GM18507 (cell line): ENCODE measurements at regions not wholly inside any gene's neighbourhood (a gene's known extent, or its start where the extent isn't known, plus 50 kb on each side); places are given as distances from the start of the nearest gene placed in this dataset.

ENCODE experiments used
- DNase-seq: peaks from one replicate; pipeline ENCODE4 v3.0.0; 2011; ENCODE audit warnings: low read depth; ENCODE audit not compliant: insufficient read length; ENCODE audit errors: extremely low spot score
- FAIRE-seq: peaks from 2 replicates; lab custom pipeline; 2011; peaks lifted over from hg19 to GRCh38; lab: Jason Lieb, UNC

DNA sequence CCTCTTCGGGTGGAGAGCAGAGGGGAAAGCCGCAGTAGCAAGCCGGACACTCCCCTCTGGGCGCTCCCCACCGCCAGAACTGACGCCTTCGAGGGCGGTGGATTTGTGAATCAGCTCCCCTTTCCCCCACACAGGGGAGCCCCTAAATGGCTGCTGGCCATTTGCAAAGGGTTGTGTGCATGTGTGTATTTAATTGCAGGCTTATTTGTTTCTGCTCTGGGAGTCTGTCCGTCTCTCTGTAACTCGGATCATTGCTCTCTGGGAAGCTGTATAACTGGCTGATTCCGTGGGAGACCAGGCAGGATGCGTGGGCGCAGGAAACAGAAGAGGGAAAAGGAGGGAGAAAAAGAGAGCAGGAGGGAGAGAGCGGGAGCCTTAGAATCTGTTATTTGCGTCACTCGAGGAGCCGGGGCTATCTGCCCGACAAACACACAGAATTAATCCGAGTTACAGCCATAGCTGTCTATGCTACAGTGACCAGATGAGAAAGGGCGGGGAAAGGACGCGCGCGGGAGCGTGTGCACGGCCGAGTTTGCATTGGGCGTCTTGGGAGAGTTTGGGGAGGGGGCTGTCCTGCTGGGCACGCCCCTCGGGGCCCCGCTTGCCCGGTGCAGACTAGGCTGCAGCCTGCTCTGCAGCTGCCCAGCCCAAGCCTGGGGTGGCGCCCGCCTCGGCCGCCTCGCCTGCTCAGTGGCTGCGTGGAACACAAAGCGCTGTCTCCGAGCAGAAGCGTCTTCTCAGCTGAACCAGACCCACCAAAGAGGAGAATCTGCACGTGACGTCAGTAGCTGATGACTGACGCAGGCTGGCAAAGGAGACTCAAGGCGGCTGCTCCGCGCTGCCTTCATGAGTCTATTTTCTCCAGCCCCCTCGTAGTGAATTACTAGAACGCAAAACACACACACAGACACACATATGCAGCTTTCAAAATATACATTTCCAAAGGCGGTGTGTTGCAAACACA, 105.3 kb upstream of the HSD17B12 start:
- no peak for FAIRE-seq
- DNase-seq, result no peak

DNA sequence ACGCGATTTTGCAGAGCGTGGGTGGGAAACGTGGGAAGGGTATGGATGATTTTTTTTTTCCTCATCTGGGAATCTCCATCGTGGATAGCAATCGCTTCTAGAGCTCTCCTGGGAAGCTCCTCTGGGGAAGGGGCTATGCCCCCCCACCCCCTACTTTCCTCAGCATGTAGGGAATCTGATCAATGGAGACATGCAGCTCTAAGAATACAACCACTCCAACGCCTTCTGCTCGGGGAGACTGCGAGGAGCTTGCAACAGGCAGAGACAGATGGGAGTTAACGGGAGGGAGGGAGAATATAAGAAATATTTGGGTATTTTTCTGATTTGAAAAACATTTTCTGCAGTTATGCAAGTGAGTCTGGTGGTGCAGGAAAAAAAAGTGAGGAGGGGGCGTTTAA, 104.6 kb upstream of the HSD17B12 start:
- DNase-seq, result no peak
- no peak for FAIRE-seq

- no peak for FAIRE-seq
- no peak for DNase-seq
These were observed 104.2 kb upstream of the HSD17B12 start for GRCh38 chr11:43576320-43576802.

DNA sequence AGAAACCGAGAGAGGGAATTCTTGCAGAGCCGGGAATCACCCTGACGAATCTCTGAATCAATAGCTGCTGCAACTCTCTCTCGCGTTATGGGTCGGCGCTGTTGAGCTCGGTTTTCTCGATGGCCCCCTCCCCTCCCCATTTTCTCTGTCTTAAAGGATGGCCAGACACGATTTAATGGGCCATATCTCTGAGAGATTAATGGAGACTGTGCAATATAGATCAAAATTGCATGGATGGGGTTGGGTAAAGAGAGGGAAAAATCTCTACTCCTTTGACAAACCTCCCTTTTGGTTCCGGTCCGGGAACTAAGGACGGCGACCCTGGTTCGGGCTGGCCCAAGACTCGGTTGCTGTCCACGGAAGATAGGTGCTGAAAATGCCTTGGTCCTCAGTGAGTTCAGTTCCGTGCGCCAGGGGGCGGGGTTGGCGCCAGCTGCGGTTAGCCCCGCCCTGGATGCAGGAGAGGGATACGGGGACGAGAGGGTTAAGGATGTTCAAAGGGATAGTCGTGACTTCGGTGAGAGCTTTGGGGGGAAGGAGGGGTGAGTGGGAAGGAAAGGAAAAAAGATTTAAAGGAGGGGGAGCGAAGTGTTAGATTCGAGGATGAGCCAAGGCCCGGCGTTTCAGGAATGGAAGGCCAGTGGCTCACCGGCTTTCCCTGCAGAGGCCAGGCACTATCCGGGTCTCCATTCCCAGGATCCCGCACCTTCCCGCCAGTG, 103.6 kb upstream of the HSD17B12 start:
- DNase-seq (no peak), FAIRE-seq (no peak)

GRCh38 chr11:43577566-43578264, 102.8 kb upstream of the HSD17B12 start:
- DNase-seq (no peak), FAIRE-seq (no peak)

GRCh38 chr11:43578346-43579170, 102.0 kb upstream of the HSD17B12 start:
- no peak for DNase-seq
- no peak for FAIRE-seq

DNA sequence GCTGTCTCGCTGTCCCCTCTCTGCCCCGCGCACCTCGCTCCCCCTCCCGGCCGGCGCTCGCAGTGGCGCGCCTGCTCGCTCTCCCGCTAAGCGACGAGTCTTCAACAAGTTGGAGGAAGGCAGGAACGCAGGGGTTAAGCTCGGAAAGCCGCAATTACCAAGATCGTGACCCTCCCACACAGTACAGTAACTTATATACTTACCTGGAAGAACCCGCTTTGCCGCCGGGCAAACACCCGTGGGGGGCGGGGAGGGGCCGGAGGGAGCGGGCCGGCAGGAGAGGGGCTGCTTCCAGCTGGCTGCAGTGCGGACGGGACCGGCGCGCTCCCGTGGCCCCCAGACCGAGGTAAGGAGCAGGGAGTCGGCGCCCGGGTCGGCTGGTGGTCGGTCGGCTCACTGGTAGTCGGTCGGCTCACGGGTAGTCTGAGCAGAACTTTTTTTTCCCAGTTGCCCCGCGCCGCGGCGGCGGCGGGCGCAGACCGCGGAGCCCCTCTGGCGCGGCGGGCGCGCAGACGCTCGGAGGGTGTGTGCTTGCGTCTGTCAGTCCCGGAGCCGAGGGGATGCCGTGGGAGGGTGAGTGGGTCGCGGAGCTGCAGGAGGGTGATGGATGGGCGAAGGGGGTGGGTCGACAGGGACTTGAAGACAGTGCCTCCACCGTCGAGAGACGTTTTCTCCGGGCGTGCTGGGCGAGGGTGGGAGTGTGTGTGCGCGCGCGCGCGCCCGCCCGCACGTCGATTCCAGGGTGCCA, 101.2 kb upstream of the HSD17B12 start:
- FAIRE-seq, result no peak

DNA sequence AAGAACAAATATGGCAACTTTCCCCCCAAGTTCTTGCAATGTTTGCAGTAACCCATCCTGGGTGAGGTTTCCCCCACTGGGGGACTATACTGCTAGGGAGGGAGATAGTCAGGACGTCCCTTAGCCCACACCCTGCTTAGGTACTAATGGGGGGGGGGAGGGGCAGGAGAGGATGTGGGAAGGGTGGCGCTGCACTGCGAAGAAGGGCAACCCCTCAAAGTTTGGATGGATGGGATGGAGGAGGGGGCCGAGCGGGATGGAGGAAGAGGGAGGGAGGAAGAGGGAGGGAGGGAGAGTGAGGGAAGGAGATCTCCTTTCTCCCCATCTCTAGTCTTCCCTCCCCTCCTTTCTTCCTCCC, 100.6 kb upstream of the HSD17B12 start:
- DNase-seq (no peak), FAIRE-seq (no peak)

More for the DNA sequence above, 101.2 kb upstream of the HSD17B12 start:
- DNase-seq, result no peak

- FAIRE-seq (no peak), DNase-seq (no peak)
These were observed 99.7 kb upstream of the HSD17B12 start for GRCh38 chr11:43580735-43581369.

- no peak for DNase-seq
- no peak for FAIRE-seq
These were observed 99.0 kb upstream of the HSD17B12 start for GRCh38 chr11:43581370-43582023.

GRCh38 chr11:43582024-43582862, 98.3 kb upstream of the HSD17B12 start:
- FAIRE-seq (no peak), DNase-seq (no peak)

DNA sequence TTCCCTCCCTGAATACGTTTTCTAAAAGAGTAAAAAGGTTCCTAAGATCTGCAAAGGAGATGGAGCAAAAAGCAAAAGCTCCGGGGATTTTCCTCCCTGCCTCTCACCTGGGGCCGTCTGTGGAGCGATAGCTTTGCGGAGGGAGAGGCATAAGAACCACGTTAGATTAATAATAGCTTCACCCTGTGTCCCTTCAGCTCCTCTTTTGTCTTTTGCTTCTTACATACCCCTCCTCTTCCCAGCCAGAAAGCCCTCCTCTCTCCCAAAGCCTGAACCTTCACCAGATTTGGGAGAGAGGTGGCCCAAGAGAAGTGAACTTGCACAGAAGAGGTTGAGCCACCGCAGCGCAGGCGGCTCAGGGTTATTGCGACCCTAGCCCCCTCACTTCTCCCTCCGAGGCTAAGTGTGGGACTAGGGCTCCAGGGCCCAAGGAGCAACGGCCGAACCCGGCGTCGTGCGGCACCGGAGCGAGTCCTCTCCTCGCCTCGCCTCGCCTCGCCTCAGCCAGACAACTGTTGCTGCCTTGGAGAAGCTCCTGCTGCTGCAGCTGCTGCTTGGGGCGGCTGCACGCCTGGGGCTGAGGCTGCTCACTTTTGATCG, 97.6 kb upstream of the HSD17B12 start:
- FAIRE-seq (no peak), DNase-seq (no peak)

GRCh38 chr11:43583548-43583947, 97.0 kb upstream of the HSD17B12 start:
- DNase-seq (no peak), FAIRE-seq (no peak)

GRCh38 chr11:43585877-43586608, 94.5 kb upstream of the HSD17B12 start:
- DNase-seq (no peak), FAIRE-seq (no peak)

DNA sequence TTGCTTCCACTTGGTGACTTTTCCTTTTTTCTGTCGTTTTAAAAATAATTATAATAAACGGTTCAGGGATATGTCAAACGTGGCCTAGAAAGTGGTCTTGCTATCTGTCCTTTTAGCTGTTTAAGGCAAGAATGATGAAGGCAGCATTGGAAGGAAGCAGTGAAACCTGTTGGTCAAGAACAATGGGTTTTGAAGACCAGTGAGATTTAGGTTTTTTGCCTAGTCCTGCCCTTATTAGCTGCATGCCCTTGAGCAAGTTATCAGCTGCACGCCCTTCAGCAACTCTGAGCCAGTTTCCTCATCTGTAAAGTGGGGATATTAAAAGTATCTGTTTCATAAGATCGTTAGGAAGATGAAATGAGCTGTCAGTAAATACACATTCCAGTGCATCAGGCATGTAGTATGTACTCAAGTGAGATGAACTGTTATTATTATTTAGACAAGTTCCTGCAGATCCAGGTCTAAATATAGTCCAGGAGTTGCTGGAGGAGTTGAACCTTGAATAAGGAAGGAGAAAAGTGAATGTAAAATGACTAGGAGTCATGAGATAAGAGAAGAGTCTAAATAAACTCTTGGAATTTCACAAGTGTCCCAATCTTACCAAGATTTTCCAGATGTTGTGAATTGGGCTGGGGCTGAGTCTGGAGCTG, 90.8 kb upstream of the HSD17B12 start:
- DNase-seq, result no peak
- no peak for FAIRE-seq
